MM.1S (cell line): ENCODE measurements at regions not wholly inside any gene's neighbourhood (a gene's known extent, or its start where the extent isn't known, plus 50 kb on each side); places are given as distances from the start of the nearest gene placed in this dataset.

Experiments used
- DNase-seq: peaks from one replicate; pipeline ENCODE4 v3.0.0-alpha.2; 2015
- H2AFZ ChIP-seq: fragments of 300-600 bp; sonication (generic); 2 replicates; pipeline ENCODE4 v1.6.0; 2016; ENCODE audit warnings: antibody characterized with exemption, low read length
- H3F3A ChIP-seq: fragments of 300-600 bp; sonication (generic); 2 replicates; pipeline ENCODE4 v1.6.1; 2016; ENCODE audit warnings: mild to moderate bottlenecking, antibody characterized with exemption, low read length, moderate library complexity, mixed read lengths; ENCODE audit not compliant: insufficient read depth
- H3K27ac ChIP-seq: fragments of 300-600 bp; sonication (generic); 2 replicates; pipeline ENCODE4 v1.5.1; 2016; ENCODE audit warnings: mild to moderate bottlenecking, low read length
- H3K27me3 ChIP-seq: fragments of 300-600 bp; sonication (generic); replicated peaks from 2 replicates; pipeline ENCODE4 v1.6.0; 2016; ENCODE audit warnings: low read length; ENCODE audit not compliant: insufficient read depth
- H3K36me3 ChIP-seq: fragments of 300-600 bp; sonication (generic); replicated peaks from 2 replicates; pipeline ENCODE4 v1.6.1; 2016; ENCODE audit warnings: mild to moderate bottlenecking, low read length, mixed read lengths; ENCODE audit not compliant: insufficient read depth
- H3K4me1 ChIP-seq: fragments of 300-600 bp; sonication (generic); 2 replicates; pipeline ENCODE4 v1.6.1; 2016; ENCODE audit warnings: low read length, mixed read lengths
- H3K4me2 ChIP-seq: fragments of 300-600 bp; sonication (generic); 2 replicates; pipeline ENCODE4 v1.6.0; 2016; ENCODE audit warnings: low read depth, low read length
- H3K4me3 ChIP-seq: fragments of 300-600 bp; sonication (generic); 2 replicates; pipeline ENCODE4 v1.5.1; 2016; ENCODE audit warnings: low read length, mixed read lengths
- H3K79me2 ChIP-seq: fragments of 300-600 bp; sonication (generic); 2 replicates; pipeline ENCODE4 v1.6.1; 2016; ENCODE audit warnings: mixed run types, low read length, mixed read lengths
- H3K9ac ChIP-seq: fragments of 300-600 bp; sonication (generic); 2 replicates; pipeline ENCODE4 v1.6.1; 2016; ENCODE audit warnings: low read length, mixed read lengths
- H3K9me2 ChIP-seq: fragments of 300-600 bp; sonication (generic); replicated peaks from 2 replicates; pipeline ENCODE4 v1.6.1; 2016; ENCODE audit warnings: mild to moderate bottlenecking, low read length, mixed read lengths; ENCODE audit not compliant: insufficient read depth
- H3K9me3 ChIP-seq: fragments of 300-600 bp; sonication (generic); replicated peaks from 2 replicates; pipeline ENCODE4 v1.6.1; 2016; ENCODE audit warnings: mild to moderate bottlenecking, low read length, mixed read lengths; ENCODE audit not compliant: insufficient read depth
- H4K20me1 ChIP-seq: fragments of 300-600 bp; sonication (generic); 2 replicates; pipeline ENCODE4 v1.6.1; 2016; ENCODE audit warnings: mild to moderate bottlenecking, low read length, moderate library complexity, mixed read lengths; ENCODE audit not compliant: insufficient read depth
- EZH2 ChIP-seq: fragments of 300-600 bp; sonication (generic); optimal IDR thresholded peaks from 2 replicates; pipeline ENCODE3; 2017; ENCODE audit warnings: low read depth, mild to moderate bottlenecking, antibody characterized with exemption, low read length, mixed read lengths
- EZH2phosphoT487 ChIP-seq: fragments of 300-600 bp; sonication (generic); IDR thresholded peaks from 2 replicates; pipeline ENCODE4 v1.6.1; 2018; ENCODE audit warnings: antibody characterized with exemption, low read length
- TF ChIP-seq, protein P1 (sequence below): fragments of 300-600 bp; sonication (generic); IDR thresholded peaks from 2 replicates; pipeline ENCODE4 v1.5.1; 2016; ENCODE audit warnings: antibody characterized with exemption, low read length, mixed read lengths

GRCh38 chr21:27329255-27329851 is 362.5 kb upstream of the ADAMTS5 start:
- TF ChIP-seq, protein P1, sequence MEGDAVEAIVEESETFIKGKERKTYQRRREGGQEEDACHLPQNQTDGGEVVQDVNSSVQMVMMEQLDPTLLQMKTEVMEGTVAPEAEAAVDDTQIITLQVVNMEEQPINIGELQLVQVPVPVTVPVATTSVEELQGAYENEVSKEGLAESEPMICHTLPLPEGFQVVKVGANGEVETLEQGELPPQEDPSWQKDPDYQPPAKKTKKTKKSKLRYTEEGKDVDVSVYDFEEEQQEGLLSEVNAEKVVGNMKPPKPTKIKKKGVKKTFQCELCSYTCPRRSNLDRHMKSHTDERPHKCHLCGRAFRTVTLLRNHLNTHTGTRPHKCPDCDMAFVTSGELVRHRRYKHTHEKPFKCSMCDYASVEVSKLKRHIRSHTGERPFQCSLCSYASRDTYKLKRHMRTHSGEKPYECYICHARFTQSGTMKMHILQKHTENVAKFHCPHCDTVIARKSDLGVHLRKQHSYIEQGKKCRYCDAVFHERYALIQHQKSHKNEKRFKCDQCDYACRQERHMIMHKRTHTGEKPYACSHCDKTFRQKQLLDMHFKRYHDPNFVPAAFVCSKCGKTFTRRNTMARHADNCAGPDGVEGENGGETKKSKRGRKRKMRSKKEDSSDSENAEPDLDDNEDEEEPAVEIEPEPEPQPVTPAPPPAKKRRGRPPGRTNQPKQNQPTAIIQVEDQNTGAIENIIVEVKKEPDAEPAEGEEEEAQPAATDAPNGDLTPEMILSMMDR = no peak
- TF ChIP-seq EZH2 (no peak), EZH2phosphoT487 (no peak)
- H3K4me1 ChIP-seq = no peaks in the 10 kb centered on the region
- H3K27me3 ChIP-seq = no peaks in the 10 kb centered on the region
- DNase-seq = no peak
- H3F3A ChIP-seq = no peaks in the 10 kb centered on the region
- no peaks in the 10 kb centered on the region for H3K36me3 ChIP-seq
- H3K9me3 ChIP-seq = no peaks in the 10 kb centered on the region
- no peak overlapping the region for H3K4me3 ChIP-seq
- no peak overlapping the region for H3K4me2 ChIP-seq
- H2AFZ ChIP-seq = no peak overlapping the region
- no peaks in the 10 kb centered on the region for H3K79me2 ChIP-seq
- no peaks in the 10 kb centered on the region for H4K20me1 ChIP-seq
- H3K9me2 ChIP-seq = peaks cover 3% of the 10 kb centered on the region; the same call in 1 of the 2 replicates
- no peak overlapping the region for H3K27ac ChIP-seq
- no peak overlapping the region for H3K9ac ChIP-seq

DNA sequence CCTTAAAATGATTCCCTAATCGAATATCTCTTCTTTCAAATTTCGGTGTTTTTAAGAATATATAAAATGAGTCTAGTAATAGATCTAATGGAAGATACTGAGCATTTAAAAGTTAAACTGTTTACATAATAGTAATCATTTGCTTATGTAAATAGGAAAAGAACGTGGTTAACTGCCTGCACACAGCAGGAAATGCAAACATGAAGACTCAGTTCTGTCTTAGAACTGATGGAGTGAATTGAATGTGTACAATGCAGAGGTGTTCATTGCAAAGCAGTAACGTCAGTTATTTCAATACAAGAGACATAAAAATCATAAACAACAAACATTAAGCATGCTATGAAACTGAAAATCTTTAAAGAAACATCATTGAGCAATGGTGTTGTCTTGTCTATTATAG is 359.4 kb upstream of the ADAMTS5 start:
- Histone ChIP-seq H3K4me2 (no peak overlapping the region), H3K4me3 (no peak overlapping the region), H2AFZ (no peak overlapping the region), H3K4me1 (no peaks in the 10 kb centered on the region), H3F3A (no peaks in the 10 kb centered on the region), H3K9me3 (no peaks in the 10 kb centered on the region), H4K20me1 (no peaks in the 10 kb centered on the region), H3K79me2 (no peaks in the 10 kb centered on the region), H3K9ac (no peak overlapping the region), H3K27me3 (no peaks in the 10 kb centered on the region), H3K36me3 (no peaks in the 10 kb centered on the region), H3K9me2 (no peaks in the 10 kb centered on the region; the same call in 1 of the 2 replicates), H3K27ac (no peak overlapping the region)
- no peak for DNase-seq
- TF ChIP-seq EZH2phosphoT487 = no peak
- no peak for TF ChIP-seq EZH2
- TF ChIP-seq, protein P1 = no peak

DNA sequence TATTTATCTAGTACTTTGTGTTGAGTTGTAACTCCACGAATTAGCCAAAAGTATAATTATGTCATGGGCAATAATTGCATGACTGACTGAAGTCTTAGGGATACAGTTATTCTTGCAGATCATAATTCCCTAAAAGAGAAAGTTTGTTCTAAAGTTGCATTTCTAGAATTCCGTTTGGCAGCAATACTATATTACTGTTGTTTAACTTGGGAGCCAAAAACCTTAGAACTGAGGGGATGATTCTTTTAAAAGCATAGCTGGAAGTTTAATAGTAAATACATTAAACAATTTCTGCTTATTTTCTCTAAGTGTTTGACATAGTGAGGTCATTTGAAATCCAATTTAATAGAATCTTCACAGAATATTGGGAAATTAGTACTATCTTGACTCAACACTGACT is 356.4 kb upstream of the ADAMTS5 start:
- no peaks in the 10 kb centered on the region for H3K79me2 ChIP-seq
- TF ChIP-seq EZH2 (no peak), EZH2phosphoT487 (no peak)
- TF ChIP-seq, protein P1 = no peak

More for the DNA sequence above, 356.4 kb upstream of the ADAMTS5 start:
- no peak overlapping the region for H3K27ac ChIP-seq
- no peaks in the 10 kb centered on the region for H3K36me3 ChIP-seq
- no peaks in the 10 kb centered on the region for H3F3A ChIP-seq
- H3K9me2 ChIP-seq = no peaks in the 10 kb centered on the region; the same call in 1 of the 2 replicates
- no peak for DNase-seq
- H2AFZ ChIP-seq = no peak overlapping the region
- H3K9me3 ChIP-seq = no peaks in the 10 kb centered on the region
- H3K4me1 ChIP-seq = no peaks in the 10 kb centered on the region
- no peak overlapping the region for H3K4me2 ChIP-seq
- no peaks in the 10 kb centered on the region for H3K27me3 ChIP-seq
- no peak overlapping the region for H3K4me3 ChIP-seq
- no peak overlapping the region for H3K9ac ChIP-seq
- no peaks in the 10 kb centered on the region for H4K20me1 ChIP-seq
